Parathyroid adenoma (tissue), 2 donors: ENCODE measurements at regions not wholly inside any gene's neighbourhood (a gene's known extent, or its start where the extent isn't known, plus 50 kb on each side); places are given as distances from the start of the nearest gene placed in this dataset.

ENCODE experiments used
- H2AFZ ChIP-seq: fragments of 300-600 bp; sonication (generic); one replicate; pipeline ENCODE4 v1.7.0; 2017; ENCODE audit warnings: antibody characterized with exemption, mild to moderate bottlenecking
- H3K27ac ChIP-seq: fragments of 300-600 bp; sonication (generic); one replicate; pipeline ENCODE4 v1.7.0; 2017
- H3K27me3 ChIP-seq: fragments of 300-600 bp; sonication (generic); one replicate; pipeline ENCODE4 v1.7.0; 2017; ENCODE audit warnings: low read length; ENCODE audit not compliant: control insufficient read depth, insufficient read depth
- H3K36me3 ChIP-seq: fragments of 300-600 bp; sonication (generic); one replicate; pipeline ENCODE4 v1.7.0; 2017; ENCODE audit warnings: low read length; ENCODE audit not compliant: control insufficient read depth, insufficient read depth
- H3K4me1 ChIP-seq: fragments of 300-600 bp; sonication (generic); one replicate; pipeline ENCODE4 v1.7.0; 2017; ENCODE audit warnings: control low read depth
- H3K4me2 ChIP-seq: fragments of 300-600 bp; sonication (generic); one replicate; pipeline ENCODE4 v1.7.0; 2017; ENCODE audit warnings: low read length
- H3K4me3 ChIP-seq: fragments of 300-600 bp; sonication (generic); one replicate; pipeline ENCODE4 v1.7.0; 2017; ENCODE audit warnings: low read depth, low read length
- H3K79me2 ChIP-seq: fragments of 300-600 bp; sonication (generic); one replicate; pipeline ENCODE4 v1.7.0; 2017; ENCODE audit warnings: control low read depth
- H3K9ac ChIP-seq: fragments of 300-600 bp; sonication (generic); one replicate; pipeline ENCODE4 v1.7.0; 2017; ENCODE audit warnings: mild to moderate bottlenecking
- H3K9me3 ChIP-seq: fragments of 300-600 bp; sonication (generic); one replicate; pipeline ENCODE4 v1.7.0; 2017; ENCODE audit warnings: low read length; ENCODE audit not compliant: control insufficient read depth
- TF ChIP-seq, protein P1 (sequence below): fragments of 300-600 bp; sonication (generic); IDR thresholded peaks from one replicate; pipeline ENCODE4 v1.7.0; 2017; ENCODE audit warnings: antibody characterized with exemption, mild to moderate bottlenecking
- donor health status: primary hyperparathyroidism.

GRCh38 chr2:215695861-215696260 lies 260.0 kb upstream of the FN1 start:
- H3K4me1 ChIP-seq = no peaks in the 10 kb centered on the region
- no peak overlapping the region for H3K4me3 ChIP-seq
- H3K27me3 ChIP-seq = no peaks in the 10 kb centered on the region
- H3K9me3 ChIP-seq = no peaks in the 10 kb centered on the region
- no peaks in the 10 kb centered on the region for H3K79me2 ChIP-seq
- no peak overlapping the region for H3K9ac ChIP-seq
- no peak overlapping the region for H3K27ac ChIP-seq
- no peaks in the 10 kb centered on the region for H3K36me3 ChIP-seq
- H3K4me2 ChIP-seq = no peak overlapping the region
- TF ChIP-seq, protein P1, sequence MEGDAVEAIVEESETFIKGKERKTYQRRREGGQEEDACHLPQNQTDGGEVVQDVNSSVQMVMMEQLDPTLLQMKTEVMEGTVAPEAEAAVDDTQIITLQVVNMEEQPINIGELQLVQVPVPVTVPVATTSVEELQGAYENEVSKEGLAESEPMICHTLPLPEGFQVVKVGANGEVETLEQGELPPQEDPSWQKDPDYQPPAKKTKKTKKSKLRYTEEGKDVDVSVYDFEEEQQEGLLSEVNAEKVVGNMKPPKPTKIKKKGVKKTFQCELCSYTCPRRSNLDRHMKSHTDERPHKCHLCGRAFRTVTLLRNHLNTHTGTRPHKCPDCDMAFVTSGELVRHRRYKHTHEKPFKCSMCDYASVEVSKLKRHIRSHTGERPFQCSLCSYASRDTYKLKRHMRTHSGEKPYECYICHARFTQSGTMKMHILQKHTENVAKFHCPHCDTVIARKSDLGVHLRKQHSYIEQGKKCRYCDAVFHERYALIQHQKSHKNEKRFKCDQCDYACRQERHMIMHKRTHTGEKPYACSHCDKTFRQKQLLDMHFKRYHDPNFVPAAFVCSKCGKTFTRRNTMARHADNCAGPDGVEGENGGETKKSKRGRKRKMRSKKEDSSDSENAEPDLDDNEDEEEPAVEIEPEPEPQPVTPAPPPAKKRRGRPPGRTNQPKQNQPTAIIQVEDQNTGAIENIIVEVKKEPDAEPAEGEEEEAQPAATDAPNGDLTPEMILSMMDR = no peak
- no peak overlapping the region for H2AFZ ChIP-seq

DNA sequence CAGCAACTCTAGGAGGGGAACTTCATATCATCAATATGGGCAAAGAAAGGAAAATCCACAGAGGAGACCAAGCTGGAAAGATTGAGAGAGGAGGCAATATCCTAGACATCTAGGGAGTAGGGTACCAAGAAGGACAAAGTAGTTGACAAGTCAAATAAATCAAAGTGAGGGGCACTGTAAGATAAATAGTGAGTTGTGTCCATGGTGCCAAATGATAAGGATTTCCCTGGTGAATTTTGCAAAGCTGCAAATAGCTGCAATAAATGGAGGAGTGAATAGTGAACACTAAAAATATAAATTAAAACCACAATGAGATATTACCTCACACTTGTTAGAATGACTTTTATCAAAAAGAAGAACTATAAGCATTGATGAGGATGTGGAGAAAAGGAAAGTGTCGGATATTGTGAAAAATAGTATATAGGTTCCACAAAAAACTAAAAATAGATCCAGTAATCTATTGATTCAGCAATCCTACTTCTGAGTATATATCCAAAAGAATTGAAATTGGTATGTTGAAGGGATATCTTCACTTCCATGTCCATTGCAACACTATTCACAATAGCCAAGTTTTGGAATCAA lies 258.2 kb upstream of the FN1 start:
- Histone ChIP-seq H3K4me3 (no peak overlapping the region), H3K4me1 (no peaks in the 10 kb centered on the region), H3K4me2 (no peak overlapping the region), H3K79me2 (no peaks in the 10 kb centered on the region), H3K27ac (no peak overlapping the region), H2AFZ (no peak overlapping the region), H3K36me3 (no peaks in the 10 kb centered on the region), H3K27me3 (no peaks in the 10 kb centered on the region), H3K9me3 (no peaks in the 10 kb centered on the region), H3K9ac (no peak overlapping the region)
- TF ChIP-seq, protein P1 = no peak

GRCh38 chr2:215693193-215693998 lies 257.5 kb upstream of the FN1 start:
- Histone ChIP-seq H3K27me3 (no peaks in the 10 kb centered on the region), H3K27ac (no peak overlapping the region), H3K4me3 (no peak overlapping the region), H3K79me2 (no peaks in the 10 kb centered on the region), H3K4me2 (no peak overlapping the region), H3K36me3 (no peaks in the 10 kb centered on the region), H3K9me3 (no peaks in the 10 kb centered on the region), H2AFZ (no peak overlapping the region), H3K9ac (no peak overlapping the region), H3K4me1 (no peaks in the 10 kb centered on the region)
- TF ChIP-seq, protein P1 = no peak

DNA sequence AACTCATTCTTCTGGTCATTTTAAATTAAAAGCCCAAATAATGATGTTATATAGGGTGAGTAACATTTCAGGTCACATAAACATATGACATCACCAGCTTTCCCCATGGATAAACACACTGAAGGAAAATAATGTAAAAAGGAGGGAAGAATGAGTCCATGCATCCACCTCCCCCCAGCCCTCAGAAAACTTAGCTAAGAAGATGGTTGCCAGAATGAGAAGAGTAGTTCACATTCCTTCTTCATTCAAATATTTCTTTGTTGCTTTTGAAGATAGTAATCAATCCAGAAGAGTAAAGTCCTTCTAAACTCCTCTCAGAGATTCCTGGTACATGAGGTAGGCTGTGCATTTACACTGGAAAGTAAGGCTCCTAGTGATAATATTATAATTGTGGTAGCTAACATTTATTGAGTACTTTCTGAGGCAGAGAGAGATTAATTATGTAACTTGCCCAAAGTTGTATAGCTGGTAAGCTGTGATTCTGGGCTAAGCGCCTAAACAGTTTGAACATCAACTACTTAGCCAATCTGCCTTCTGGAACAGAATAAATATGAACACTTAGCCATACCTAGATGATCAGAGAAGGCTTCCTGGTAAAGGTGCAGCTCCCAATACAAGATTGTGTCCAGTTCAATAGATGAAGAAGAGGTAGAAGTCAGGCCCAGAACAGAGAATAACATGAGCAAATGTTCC lies 256.7 kb upstream of the FN1 start:
- H2AFZ ChIP-seq = no peak overlapping the region
- H3K4me3 ChIP-seq = no peak overlapping the region
- no peaks in the 10 kb centered on the region for H3K27me3 ChIP-seq
- TF ChIP-seq, protein P1 = no peak
- H3K36me3 ChIP-seq = no peaks in the 10 kb centered on the region
- no peak overlapping the region for H3K27ac ChIP-seq
- no peak overlapping the region for H3K9ac ChIP-seq
- no peaks in the 10 kb centered on the region for H3K79me2 ChIP-seq
- no peaks in the 10 kb centered on the region for H3K4me1 ChIP-seq
- H3K4me2 ChIP-seq = no peak overlapping the region
- H3K9me3 ChIP-seq = no peaks in the 10 kb centered on the region
